ENCODE measurements at regions not wholly inside any gene's neighbourhood (a gene's known extent, or its start where the extent isn't known, plus 50 kb on each side); places are given as distances from the start of the nearest gene placed in this dataset.

- Histone ChIP-seq H3K4me1 (ENCODE audit: control insufficient read depth in 4 of 4, insufficient read depth in 4 of 4, low read length in 3 of 4) (no peaks in the 10 kb centered on the region), H3K36me3 (ENCODE audit: control insufficient read depth in 4 of 4, insufficient read depth in 3 of 4, low read depth in 1 of 4, low read length in 3 of 4) (no peaks in the 10 kb centered on the region), H3K4me3 (ENCODE audit: low read depth in 1 of 3, low read length in 3 of 3) (no peak overlapping the region), H3K27me3 (ENCODE audit: control insufficient read depth in 4 of 4, insufficient read depth in 4 of 4, low read length in 3 of 4) (peaks cover 0 to 7% (median 0%) of the 10 kb centered on the region in 4 donors), H3K27ac (ENCODE audit: low read depth in 1 of 2, low read length in 2 of 2) (no peak overlapping the region), H3K9me3 (ENCODE audit: control insufficient read depth in 4 of 4, low read length in 3 of 4) (no peaks in the 10 kb centered on the region), H3K9ac (ENCODE audit: low read depth in 1 of 2, low read length in 2 of 2) (no peak overlapping the region)
- no peak for TF ChIP-seq EGR1 (IDR thresholded peaks at IDR 0.05; ENCODE audit: low read depth in 2 of 2)
- no peak for TF ChIP-seq RXRA (IDR thresholded peaks at IDR 0.05)
- TF ChIP-seq FOXA2 (IDR thresholded peaks at IDR 0.05), result no peak
- TF ChIP-seq, protein P1, sequence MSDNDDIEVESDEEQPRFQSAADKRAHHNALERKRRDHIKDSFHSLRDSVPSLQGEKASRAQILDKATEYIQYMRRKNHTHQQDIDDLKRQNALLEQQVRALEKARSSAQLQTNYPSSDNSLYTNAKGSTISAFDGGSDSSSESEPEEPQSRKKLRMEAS (IDR thresholded peaks at IDR 0.05), result no peak
- no peak for TF ChIP-seq RAD21 (IDR thresholded peaks at IDR 0.05)
- TF ChIP-seq, protein P2, sequence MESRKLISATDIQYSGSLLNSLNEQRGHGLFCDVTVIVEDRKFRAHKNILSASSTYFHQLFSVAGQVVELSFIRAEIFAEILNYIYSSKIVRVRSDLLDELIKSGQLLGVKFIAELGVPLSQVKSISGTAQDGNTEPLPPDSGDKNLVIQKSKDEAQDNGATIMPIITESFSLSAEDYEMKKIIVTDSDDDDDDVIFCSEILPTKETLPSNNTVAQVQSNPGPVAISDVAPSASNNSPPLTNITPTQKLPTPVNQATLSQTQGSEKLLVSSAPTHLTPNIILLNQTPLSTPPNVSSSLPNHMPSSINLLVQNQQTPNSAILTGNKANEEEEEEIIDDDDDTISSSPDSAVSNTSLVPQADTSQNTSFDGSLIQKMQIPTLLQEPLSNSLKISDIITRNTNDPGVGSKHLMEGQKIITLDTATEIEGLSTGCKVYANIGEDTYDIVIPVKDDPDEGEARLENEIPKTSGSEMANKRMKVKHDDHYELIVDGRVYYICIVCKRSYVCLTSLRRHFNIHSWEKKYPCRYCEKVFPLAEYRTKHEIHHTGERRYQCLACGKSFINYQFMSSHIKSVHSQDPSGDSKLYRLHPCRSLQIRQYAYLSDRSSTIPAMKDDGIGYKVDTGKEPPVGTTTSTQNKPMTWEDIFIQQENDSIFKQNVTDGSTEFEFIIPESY (IDR thresholded peaks at IDR 0.05), result no peak
- no peak for TF ChIP-seq GABPA (IDR thresholded peaks at IDR 0.05 in 1 of 2, conservative IDR thresholded peaks at IDR 0.05 in 1 of 2)
- TF ChIP-seq, protein P3, sequence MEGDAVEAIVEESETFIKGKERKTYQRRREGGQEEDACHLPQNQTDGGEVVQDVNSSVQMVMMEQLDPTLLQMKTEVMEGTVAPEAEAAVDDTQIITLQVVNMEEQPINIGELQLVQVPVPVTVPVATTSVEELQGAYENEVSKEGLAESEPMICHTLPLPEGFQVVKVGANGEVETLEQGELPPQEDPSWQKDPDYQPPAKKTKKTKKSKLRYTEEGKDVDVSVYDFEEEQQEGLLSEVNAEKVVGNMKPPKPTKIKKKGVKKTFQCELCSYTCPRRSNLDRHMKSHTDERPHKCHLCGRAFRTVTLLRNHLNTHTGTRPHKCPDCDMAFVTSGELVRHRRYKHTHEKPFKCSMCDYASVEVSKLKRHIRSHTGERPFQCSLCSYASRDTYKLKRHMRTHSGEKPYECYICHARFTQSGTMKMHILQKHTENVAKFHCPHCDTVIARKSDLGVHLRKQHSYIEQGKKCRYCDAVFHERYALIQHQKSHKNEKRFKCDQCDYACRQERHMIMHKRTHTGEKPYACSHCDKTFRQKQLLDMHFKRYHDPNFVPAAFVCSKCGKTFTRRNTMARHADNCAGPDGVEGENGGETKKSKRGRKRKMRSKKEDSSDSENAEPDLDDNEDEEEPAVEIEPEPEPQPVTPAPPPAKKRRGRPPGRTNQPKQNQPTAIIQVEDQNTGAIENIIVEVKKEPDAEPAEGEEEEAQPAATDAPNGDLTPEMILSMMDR (IDR thresholded peaks at IDR 0.05; ENCODE audit: low read depth, low read length, missing input control), result no peak
- TF ChIP-seq HNF4A (conservative IDR thresholded peaks at IDR 0.05), result no peak
- no peak for TF ChIP-seq SP1 (IDR thresholded peaks at IDR 0.05)
- TF ChIP-seq ATF3 (IDR thresholded peaks at IDR 0.05), result no peak
- 87% methylated on average over 13 of the region's 13 CpGs for WGBS
- DNase-seq (ENCODE audit: low spot score), result no peak
These were observed 158.6 kb upstream of the C14orf180 start for GRCh38 chr14:104420990-104421389.

- WGBS, result 85% methylated on average over 4 of the region's 4 CpGs
- no peak overlapping the region for H3K9ac ChIP-seq (ENCODE audit: low read depth in 1 of 2, low read length in 2 of 2)
- H3K36me3 ChIP-seq (ENCODE audit: control insufficient read depth in 4 of 4, insufficient read depth in 3 of 4, low read depth in 1 of 4, low read length in 3 of 4), result no peaks in the 10 kb centered on the region
- peaks cover 0 to 4% (median 0%) of the 10 kb centered on the region in 4 donors for H3K27me3 ChIP-seq (ENCODE audit: control insufficient read depth in 4 of 4, insufficient read depth in 4 of 4, low read length in 3 of 4)
- no peaks in the 10 kb centered on the region for H3K9me3 ChIP-seq (ENCODE audit: control insufficient read depth in 4 of 4, low read length in 3 of 4)
- no peak overlapping the region for H3K27ac ChIP-seq (ENCODE audit: low read depth in 1 of 2, low read length in 2 of 2)
- no peaks in the 10 kb centered on the region for H3K4me1 ChIP-seq (ENCODE audit: control insufficient read depth in 4 of 4, insufficient read depth in 4 of 4, low read length in 3 of 4)
- TF ChIP-seq, protein P2 (IDR thresholded peaks at IDR 0.05), result no peak
- TF ChIP-seq NR2F2 (IDR thresholded peaks at IDR 0.05) (no peak), FOXA2 (IDR thresholded peaks at IDR 0.05) (no peak), TAF1 (conservative IDR thresholded peaks at IDR 0.05) (no peak), ATF3 (IDR thresholded peaks at IDR 0.05) (no peak), SP1 (IDR thresholded peaks at IDR 0.05) (no peak), JUND (IDR thresholded peaks at IDR 0.05) (no peak), RAD21 (IDR thresholded peaks at IDR 0.05) (no peak), GABPA (IDR thresholded peaks at IDR 0.05 in 1 of 2, conservative IDR thresholded peaks at IDR 0.05 in 1 of 2) (no peak), EGR1 (IDR thresholded peaks at IDR 0.05; ENCODE audit: low read depth in 2 of 2) (no peak), FOXA1 (IDR thresholded peaks at IDR 0.05) (no peak), YY1 (IDR thresholded peaks at IDR 0.05) (no peak), RXRA (IDR thresholded peaks at IDR 0.05) (no peak), HNF4G (IDR thresholded peaks at IDR 0.05) (no peak), HNF4A (conservative IDR thresholded peaks at IDR 0.05) (no peak)
- TF ChIP-seq, protein P4, sequence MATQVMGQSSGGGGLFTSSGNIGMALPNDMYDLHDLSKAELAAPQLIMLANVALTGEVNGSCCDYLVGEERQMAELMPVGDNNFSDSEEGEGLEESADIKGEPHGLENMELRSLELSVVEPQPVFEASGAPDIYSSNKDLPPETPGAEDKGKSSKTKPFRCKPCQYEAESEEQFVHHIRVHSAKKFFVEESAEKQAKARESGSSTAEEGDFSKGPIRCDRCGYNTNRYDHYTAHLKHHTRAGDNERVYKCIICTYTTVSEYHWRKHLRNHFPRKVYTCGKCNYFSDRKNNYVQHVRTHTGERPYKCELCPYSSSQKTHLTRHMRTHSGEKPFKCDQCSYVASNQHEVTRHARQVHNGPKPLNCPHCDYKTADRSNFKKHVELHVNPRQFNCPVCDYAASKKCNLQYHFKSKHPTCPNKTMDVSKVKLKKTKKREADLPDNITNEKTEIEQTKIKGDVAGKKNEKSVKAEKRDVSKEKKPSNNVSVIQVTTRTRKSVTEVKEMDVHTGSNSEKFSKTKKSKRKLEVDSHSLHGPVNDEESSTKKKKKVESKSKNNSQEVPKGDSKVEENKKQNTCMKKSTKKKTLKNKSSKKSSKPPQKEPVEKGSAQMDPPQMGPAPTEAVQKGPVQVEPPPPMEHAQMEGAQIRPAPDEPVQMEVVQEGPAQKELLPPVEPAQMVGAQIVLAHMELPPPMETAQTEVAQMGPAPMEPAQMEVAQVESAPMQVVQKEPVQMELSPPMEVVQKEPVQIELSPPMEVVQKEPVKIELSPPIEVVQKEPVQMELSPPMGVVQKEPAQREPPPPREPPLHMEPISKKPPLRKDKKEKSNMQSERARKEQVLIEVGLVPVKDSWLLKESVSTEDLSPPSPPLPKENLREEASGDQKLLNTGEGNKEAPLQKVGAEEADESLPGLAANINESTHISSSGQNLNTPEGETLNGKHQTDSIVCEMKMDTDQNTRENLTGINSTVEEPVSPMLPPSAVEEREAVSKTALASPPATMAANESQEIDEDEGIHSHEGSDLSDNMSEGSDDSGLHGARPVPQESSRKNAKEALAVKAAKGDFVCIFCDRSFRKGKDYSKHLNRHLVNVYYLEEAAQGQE (IDR thresholded peaks at IDR 0.05), result no peak
- TF ChIP-seq, protein P1 (IDR thresholded peaks at IDR 0.05), result no peak
- TF ChIP-seq, protein P3 (IDR thresholded peaks at IDR 0.05; ENCODE audit: low read depth, low read length, missing input control), result no peak
- no peak overlapping the region for H3K4me3 ChIP-seq (ENCODE audit: low read depth in 1 of 3, low read length in 3 of 3)
- DNase-seq (ENCODE audit: low spot score), result no peak
These were observed 158.2 kb upstream of the C14orf180 start for GRCh38 chr14:104421401-104421821.
